Gastrocnemius medialis (tissue), 4 donors: ENCODE measurements at regions not wholly inside any gene's neighbourhood (a gene's known extent, or its start where the extent isn't known, plus 50 kb on each side); places are given as distances from the start of the nearest gene placed in this dataset.

Source experiments
- POLR2A ChIP-seq, 2 donors: fragments of 450-650 bp; IDR thresholded peaks; one replicate each; pipeline ENCODE4 v1.6.1; 2017; ENCODE audit warnings: antibody characterized with exemption in 2 of 2, mild to moderate bottlenecking in 2 of 2, moderate library complexity in 2 of 2
- TF ChIP-seq, protein P1 (sequence below), 5 experiments: fragments of 450-650 bp in 3 of 5; fragments of 200-600 bp in 2 of 5; sonication (generic) in 2 of 5; IDR thresholded peaks in 4 of 5; conservative IDR thresholded peaks in 1 of 5; 1 replicate in 4 of 5; 2 replicates in 1 of 5; pipeline ENCODE4 v1.5.1; 2016 to 2019; ENCODE audit warnings: antibody characterized with exemption in 5 of 5, mild to moderate bottlenecking in 3 of 5, moderate library complexity in 3 of 5

- TF ChIP-seq, protein P1, sequence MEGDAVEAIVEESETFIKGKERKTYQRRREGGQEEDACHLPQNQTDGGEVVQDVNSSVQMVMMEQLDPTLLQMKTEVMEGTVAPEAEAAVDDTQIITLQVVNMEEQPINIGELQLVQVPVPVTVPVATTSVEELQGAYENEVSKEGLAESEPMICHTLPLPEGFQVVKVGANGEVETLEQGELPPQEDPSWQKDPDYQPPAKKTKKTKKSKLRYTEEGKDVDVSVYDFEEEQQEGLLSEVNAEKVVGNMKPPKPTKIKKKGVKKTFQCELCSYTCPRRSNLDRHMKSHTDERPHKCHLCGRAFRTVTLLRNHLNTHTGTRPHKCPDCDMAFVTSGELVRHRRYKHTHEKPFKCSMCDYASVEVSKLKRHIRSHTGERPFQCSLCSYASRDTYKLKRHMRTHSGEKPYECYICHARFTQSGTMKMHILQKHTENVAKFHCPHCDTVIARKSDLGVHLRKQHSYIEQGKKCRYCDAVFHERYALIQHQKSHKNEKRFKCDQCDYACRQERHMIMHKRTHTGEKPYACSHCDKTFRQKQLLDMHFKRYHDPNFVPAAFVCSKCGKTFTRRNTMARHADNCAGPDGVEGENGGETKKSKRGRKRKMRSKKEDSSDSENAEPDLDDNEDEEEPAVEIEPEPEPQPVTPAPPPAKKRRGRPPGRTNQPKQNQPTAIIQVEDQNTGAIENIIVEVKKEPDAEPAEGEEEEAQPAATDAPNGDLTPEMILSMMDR (IDR thresholded peaks at IDR 0.05 in 4 of 5, conservative IDR thresholded peaks at IDR 0.05 in 1 of 5), result no peak
- TF ChIP-seq POLR2A (IDR thresholded peaks at IDR 0.05), result no peak
Observed at GRCh38 chr3:22885039-22885438, 318.1 kb upstream of the UBE2E2 start.
